GM18498 (cell line): ENCODE measurements at regions not wholly inside any gene's neighbourhood (a gene's known extent, or its start where the extent isn't known, plus 50 kb on each side); places are given as distances from the start of the nearest gene placed in this dataset.

ENCODE experiments used
- ATAC-seq: cut with Tn5 transposase; IDR thresholded peaks from one replicate; pipeline ENCODE4 v1.9.1; 2021; ENCODE audit warnings: mild to moderate bottlenecking, moderate library complexity; ENCODE audit not compliant: unreplicated experiment

DNA sequence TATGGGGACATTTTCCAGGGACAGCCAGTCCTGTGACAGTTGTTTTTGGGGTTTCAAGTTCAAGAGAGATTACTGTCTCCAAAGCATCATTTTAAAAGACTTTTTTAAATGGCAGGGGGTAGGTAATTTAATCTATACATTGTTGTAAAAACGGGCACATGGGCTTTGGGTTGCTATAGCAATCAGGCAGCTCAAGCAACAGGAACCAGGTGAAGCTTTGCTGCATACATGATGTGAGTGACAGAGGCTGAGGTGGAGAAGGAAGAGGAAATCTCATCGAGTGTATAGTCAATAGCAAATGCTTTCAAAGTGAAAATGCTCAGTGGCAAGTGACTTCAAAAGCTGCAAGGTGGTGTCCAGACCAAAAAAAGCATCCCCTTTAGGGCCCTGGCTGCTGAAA, 277.4 kb upstream of the JAG1 start:
- ATAC-seq, result no peak

DNA sequence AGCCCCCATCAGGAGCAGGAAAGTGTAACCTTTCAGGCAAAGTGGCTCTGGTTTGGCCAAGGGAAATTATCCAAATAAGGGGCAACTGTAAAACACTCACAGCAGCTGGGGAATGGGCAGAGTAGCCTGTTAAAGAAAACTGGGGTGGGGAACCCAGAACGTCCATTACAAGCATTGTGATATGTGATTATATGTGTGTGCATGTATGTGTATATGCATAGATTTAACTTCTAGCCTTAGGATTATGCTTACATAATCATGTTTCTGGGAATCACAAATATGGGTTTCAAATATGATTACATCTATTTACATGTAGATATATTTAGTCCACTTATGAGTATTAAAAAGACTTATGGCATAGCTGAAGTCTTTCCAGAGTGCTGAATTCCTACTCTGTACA, 278.1 kb upstream of the JAG1 start:
- ATAC-seq, result no peak

- no peak for ATAC-seq
These were observed 279.6 kb upstream of the JAG1 start for GRCh38 chr20:10953437-10953836.

GRCh38 chr20:10954137-10954840, 280.5 kb upstream of the JAG1 start:
- no peak for ATAC-seq

- ATAC-seq, result no peak
These were observed 281.2 kb upstream of the JAG1 start for GRCh38 chr20:10954908-10955580.

DNA sequence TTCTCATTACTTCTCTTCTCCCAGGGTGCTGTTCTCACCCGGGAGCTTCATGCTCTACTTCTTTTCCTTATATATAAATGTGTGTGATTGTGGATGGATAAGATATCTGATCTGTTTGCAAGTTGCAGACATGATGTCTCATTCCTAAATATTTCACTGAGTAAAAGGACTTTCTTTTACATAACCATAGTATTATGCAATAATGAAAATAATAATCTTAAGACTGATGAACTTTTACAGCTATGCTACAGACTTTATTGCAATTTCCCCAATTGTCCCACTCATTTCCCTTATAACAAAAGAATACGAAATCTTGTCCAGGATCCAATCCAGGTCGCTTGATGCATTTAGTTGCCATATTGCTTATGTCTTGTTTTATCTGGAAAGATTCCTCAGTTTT, 284.5 kb upstream of the JAG1 start:
- ATAC-seq, result no peak

- no peak for ATAC-seq
These were observed 286.6 kb upstream of the JAG1 start for GRCh38 chr20:10960416-10960815.

DNA sequence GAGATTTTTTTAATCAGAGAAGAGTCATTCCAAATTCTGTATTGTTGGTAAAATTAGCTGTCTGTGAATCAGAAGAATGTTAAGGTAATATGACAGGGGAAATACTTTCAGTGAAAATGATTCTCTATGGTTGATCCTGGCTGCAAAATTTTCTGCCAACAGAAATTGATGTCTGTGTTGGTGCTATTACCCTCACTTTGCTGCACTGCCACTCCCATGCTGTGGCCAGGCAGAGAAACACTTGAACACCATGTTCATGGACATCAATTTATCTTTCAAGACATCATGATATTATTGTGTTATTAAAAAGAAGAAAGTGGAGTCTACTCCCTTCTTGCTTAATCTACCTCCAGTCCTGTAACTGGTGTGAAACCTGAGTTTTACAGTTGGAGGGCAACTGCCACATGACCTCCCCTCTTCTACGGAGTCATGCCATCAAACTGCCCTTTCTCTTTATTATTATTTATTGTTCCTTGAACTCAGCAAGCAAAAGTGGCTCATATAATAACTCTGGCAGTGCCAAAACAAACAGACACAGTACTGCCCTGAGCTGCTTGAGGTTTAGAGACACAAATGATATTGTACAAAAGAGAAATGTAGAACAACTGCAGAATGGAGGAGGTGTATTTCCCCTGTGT, 288.0 kb upstream of the JAG1 start:
- ATAC-seq, result no peak

DNA sequence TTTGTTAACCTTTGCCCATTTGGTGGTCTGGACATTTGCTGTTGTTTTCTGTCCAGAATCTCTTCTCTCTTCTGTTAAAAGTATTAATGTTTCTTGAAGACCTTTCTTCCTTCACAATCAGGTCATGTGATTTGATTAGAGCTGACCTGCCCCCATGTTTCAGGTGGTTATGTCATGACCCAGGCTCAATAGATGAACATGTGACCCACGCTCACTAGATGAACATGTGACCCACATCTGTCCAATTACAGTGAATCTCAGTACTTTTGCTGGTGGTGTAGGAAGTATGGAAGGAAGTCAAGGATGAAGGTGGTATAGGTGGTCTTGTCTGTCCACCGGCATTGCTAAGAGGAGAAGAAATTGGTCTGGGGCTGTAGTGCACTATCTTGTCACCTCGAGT, 289.1 kb upstream of the JAG1 start:
- ATAC-seq, result no peak

DNA sequence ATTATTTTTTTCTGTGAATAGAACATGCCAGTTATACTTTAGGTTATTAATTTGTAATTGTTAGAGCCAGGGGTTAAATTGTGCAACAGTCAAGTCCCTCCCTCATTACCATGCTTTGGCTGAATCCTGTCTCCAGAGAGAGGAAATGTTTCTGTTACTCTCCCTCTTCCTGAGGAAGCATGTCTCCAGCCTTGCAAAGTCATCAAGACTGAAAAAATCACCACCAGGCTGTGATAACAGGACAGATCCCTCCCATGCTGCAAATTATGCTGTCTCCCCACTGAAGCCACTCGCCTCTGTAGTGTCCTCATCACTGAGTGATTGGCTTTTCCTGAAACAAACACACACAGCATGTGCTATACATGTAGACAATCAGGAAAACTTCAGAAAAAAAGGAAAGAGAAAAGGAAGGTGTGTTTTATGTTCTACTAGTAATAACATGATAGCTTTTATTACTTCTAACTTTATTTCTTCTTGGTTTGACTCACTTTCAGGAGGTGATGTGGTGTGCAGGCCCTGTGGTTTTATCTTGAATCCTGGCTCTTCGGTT, 290.0 kb upstream of the JAG1 start:
- ATAC-seq, result no peak

- ATAC-seq, result no peak
These were observed 292.2 kb upstream of the JAG1 start for GRCh38 chr20:10965936-10966470.

DNA sequence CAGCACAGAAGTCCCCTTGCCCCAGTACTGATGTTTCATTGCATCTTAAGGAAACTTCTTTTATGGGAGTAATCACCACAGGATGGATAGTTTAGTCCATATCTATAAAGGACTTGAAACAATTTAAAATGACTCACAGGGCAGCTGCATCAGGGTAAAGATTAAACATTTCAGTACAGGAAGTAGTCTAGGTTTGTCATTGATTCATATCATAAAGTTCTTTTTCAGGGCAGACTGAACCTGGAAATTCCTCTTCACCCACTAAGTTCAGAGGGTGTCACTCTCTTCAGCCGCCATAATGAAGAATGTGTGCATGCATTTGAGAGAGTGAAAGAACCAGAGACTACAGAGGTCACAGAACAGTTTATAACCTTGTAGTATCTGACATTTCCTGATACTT, 296.3 kb upstream of the JAG1 start:
- ATAC-seq, result no peak

GRCh38 chr20:10971096-10971495, 297.3 kb upstream of the JAG1 start:
- ATAC-seq, result no peak

GRCh38 chr20:10972219-10972860, 298.5 kb upstream of the JAG1 start:
- ATAC-seq, result no peak

DNA sequence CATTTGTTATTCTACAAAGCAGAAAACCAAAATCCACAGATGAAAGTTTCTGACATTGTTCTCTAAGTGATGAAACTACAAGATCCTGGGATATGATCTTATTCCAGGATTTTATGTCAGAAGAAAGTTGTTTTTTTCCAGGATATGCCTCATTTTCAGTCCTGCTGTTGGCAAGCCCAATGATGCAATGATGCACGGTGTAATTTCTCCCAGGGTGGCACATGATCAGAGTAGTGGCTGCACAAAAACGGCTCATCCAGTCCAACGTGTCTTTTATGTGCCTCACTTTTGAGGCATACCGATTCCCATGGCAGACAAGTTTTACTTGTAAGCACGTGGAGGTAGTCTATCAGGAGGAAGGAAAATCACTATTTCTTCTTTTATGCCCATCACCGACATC, 302.3 kb upstream of the JAG1 start:
- ATAC-seq, result no peak

DNA sequence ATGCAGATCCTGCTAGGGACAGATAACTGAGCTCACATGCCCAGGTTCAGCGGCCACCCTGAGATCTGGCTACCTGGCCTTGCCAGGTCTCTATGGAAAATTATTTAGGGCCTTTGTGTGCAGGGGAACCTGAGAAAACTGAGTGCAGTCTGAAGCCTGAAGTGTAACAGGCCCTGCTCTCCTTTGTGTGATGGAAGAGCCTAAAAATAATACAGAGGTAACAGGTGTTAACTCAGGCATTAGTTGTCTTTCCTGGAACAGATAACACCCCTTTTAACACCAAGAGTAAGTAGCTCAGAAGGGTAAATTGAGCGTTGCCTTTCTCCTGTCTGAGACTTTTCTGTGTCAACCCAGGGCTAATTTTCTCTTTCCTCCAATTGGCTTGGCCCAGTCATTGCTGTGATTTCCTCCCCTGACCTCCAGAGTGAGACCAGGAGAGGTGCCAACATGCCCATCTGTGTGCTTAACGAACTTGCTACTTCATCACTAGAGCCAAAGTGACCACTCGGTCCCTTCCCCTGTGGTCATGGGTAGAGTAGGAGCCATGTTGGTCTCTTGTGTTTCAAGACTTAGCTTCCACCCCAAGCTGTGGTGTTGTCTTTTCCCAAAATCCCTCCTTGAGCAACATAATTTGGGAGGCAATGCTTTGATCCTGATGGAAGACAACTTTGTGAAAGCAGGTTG, 304.4 kb upstream of the JAG1 start:
- ATAC-seq, result no peak

GRCh38 chr20:10978713-10979112, 304.9 kb upstream of the JAG1 start:
- no peak for ATAC-seq

- no peak for ATAC-seq
These were observed 308.9 kb upstream of the JAG1 start for GRCh38 chr20:10982692-10983091.

- no peak for ATAC-seq
These were observed 310.5 kb upstream of the JAG1 start for GRCh38 chr20:10984294-10984693.

GRCh38 chr20:10984913-10985312, 311.1 kb upstream of the JAG1 start:
- no peak for ATAC-seq

GRCh38 chr20:10985536-10985935, 311.7 kb upstream of the JAG1 start:
- no peak for ATAC-seq
